Ovary (tissue), 3 donors: ENCODE measurements at regions not wholly inside any gene's neighbourhood (a gene's known extent, or its start where the extent isn't known, plus 50 kb on each side); places are given as distances from the start of the nearest gene placed in this dataset.

Experiments used
- CTCF ChIP-seq, 3 donors: fragments of 450-650 bp in 2 of 3; fragments of 200-600 bp in 1 of 3; IDR thresholded peaks; one replicate each; pipeline versions ENCODE4 v1.5.1 to v1.8.0; 2016 to 2022; ENCODE audit warnings: antibody characterized with exemption in 3 of 3, mild to moderate bottlenecking in 1 of 3
- POLR2A ChIP-seq: fragments of 450-650 bp; IDR thresholded peaks from one replicate; pipeline ENCODE4 v1.6.1; 2017; ENCODE audit warnings: antibody characterized with exemption, mild to moderate bottlenecking, moderate library complexity
- donor health status: DM: no; HTN: no; CAD: no.

- no peak for TF ChIP-seq POLR2A
- no peak for TF ChIP-seq CTCF (IDR thresholded peaks at IDR 0.05)
These were observed 114.8 kb upstream of the LHX5 start for GRCh38 chr12:113586461-113586860.
